Left kidney (tissue), 1 donor: ENCODE measurements at regions not wholly inside any gene's neighbourhood (a gene's known extent, or its start where the extent isn't known, plus 50 kb on each side); places are given as distances from the start of the nearest gene placed in this dataset.

ENCODE experiments used
- DNase-seq: peaks from one replicate; pipeline ENCODE4 v3.0.0-alpha.2; 2013

- no peak for DNase-seq
Observed at GRCh38 chr18:40546875-40547274, 1408.2 kb upstream of the PIK3C3 start.

DNA sequence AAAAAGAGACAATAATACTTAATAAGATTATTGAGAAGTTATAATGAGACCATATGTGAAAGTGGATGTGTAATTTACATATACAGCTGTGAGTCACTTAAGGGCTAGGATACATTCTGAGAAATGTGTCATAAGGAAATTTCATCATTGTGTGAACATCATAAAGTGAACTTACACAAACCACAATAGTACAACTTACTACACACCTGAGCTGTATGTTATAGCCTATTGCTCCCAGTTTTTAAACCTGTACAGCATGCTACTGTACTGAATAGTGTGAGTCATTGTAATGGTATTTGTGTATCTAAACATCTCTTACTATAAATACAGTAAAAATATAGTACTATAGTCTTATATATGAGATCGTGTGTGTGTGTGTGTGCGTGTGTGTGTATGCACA lies 1420.3 kb upstream of the PIK3C3 start:
- DNase-seq = no peak

- no peak for DNase-seq
Observed at GRCh38 chr18:40532046-40532445, 1423.0 kb upstream of the PIK3C3 start.

- no peak for DNase-seq
Observed at GRCh38 chr18:40531051-40531450, 1424.0 kb upstream of the PIK3C3 start.

DNA sequence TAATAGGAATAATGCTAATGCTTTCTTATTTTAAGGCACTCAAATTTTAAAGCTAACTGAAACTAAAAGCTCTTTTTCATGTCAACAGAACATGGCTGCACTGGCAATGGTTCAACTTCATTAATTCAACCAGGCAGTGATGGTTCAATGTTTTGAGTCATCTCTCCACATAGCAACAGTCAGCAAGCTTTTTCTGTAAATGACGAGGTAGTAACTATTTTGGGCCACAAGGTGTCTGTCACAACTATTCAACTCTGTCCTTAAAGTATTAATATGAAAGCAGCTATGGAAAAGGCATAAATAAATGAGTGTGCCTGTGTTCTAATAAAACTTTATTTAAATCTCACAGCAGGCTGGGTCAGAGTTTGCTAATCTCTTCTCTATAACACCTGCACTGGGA lies 1425.6 kb upstream of the PIK3C3 start:
- no peak for DNase-seq

DNA sequence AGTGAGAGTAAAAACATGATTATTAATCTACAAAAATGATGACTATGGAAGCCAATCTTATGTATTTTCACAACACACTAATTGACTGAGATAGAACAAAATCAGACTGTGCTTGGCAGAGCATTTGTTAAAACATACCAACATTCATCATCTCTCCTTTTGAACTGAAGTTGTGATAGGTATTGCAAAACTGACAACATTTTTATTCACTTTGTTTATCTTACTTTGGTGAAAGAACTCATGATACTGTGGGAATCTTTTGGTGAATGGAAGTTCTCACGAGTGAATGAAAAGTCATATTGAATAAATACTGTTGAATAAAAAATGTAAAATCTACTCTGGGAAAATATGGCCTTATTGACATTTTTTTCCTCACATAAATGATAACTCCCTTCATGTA lies 1430.2 kb upstream of the PIK3C3 start:
- DNase-seq = no peak

- no peak for DNase-seq
Observed at GRCh38 chr18:40523287-40523686, 1431.7 kb upstream of the PIK3C3 start.

GRCh38 chr18:40501026-40501425 lies 1454.0 kb upstream of the PIK3C3 start:
- DNase-seq = no peak

DNA sequence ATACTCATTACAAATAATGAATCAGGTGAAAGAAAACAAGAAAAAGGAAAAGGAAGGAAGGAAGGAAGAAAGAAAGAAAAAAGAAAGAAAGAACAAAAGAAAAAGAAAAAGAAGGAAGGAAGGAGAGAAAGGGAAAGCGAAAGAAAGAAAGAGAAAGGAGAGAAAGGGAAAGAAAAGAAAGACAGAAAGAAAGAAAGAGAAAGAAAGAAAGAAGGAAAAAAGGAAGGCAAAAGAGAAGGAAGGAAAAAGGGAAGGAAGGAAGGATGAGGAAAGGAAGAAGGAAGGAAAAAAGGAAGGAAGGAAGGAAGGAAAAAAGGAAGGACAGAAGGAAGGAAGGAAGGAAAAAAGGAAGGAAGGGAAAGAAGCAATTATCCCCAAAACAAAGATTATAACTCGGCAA lies 1460.4 kb upstream of the PIK3C3 start:
- no peak for DNase-seq

- no peak for DNase-seq
Observed at GRCh38 chr18:40493316-40493715, 1461.7 kb upstream of the PIK3C3 start.

DNA sequence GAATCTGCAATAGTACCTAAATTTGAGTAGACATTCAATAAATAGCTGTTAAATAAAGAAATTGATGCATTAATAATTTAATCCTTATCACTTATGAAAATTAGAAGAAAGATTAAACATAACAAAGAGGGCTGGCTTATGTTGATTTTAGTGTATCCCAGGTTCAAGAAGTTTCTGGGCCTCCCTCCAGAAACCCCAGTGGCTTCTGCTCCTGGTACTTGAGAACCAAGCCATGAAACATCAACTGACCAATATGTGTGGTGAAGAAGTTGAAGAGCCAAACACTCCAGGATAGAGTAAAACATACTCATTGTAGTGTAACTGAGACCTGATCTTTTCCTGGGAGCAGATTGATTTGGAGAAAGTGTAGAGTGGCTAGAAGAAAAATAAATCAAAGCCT lies 1465.7 kb upstream of the PIK3C3 start:
- DNase-seq = no peak

DNA sequence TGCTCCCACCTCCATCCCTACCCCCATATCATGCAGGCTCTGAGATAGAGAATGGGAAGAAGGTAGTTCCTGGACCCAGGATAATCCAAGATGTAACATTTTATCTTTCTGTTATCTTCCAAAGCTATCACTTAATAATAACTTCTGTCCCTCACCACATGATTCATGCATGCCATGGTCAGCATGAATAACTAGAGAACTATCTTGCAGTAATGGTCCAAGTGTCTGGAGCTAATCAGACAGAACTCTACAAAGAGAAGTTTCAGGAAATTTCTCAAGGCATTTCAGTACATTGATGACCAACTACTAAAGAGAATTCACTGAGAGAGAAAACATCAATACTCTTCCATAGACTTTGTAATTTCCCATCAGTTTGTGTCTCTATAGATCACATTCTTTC lies 1469.7 kb upstream of the PIK3C3 start:
- no peak for DNase-seq

DNA sequence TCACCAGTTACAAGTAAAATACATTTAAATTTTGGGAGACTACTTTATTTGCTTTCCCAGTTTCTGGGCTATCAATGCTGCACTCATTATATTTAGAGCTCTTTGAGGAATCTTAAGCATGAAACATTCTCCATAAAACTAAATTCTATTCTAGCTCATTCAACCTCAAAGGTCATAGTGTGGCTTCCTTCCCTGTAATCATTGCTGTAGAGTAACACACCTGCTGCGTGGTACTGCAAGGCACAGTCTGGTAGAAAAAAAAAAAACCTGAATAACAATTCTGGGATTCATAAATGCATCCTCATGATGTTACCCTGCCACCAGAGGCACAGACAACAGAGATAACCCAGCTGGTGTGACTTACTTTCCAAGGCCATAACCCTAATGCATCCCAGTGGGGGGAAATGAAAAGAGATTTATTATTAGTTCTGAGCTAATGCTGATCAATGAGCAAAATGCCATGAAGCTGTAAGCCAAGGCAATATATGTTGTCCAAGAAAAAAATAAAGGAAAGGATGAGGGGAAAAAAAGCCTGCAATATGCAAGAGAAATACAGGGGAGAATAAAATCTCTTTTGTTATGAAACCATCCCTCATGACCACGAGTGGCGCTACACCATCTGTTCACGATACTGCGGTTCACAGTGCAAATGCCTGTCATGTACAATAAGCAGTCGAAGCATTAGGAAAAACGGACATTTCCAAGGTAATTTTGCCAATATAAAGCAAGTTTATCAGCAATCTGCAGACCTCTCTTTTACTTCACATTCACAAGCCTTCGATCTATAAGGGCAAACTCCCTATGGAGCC lies 1481.6 kb upstream of the PIK3C3 start:
- no peak for DNase-seq

GRCh38 chr18:40470723-40471122 lies 1484.3 kb upstream of the PIK3C3 start:
- DNase-seq = no peak

DNA sequence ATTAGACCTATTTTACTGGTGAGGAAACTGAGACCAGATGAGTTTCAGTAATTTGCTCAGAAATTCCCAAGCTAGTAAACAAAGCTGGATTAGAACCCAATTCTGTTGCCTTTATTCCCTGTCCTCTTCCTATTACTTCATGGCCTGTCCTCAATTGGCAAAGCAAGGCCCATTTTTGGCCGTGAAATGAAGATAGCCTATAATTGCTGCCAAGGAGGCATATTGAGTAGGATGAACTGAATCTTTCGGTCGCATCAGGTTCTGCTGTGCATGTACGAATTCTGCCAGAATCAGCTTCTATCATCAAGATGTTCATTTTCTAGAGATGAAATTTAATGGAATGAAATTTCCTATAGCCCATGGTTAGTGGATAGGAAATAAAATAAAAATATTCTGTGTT lies 1485.2 kb upstream of the PIK3C3 start:
- no peak for DNase-seq

- DNase-seq = no peak
Observed at GRCh38 chr18:40469316-40469715, 1485.7 kb upstream of the PIK3C3 start.

DNA sequence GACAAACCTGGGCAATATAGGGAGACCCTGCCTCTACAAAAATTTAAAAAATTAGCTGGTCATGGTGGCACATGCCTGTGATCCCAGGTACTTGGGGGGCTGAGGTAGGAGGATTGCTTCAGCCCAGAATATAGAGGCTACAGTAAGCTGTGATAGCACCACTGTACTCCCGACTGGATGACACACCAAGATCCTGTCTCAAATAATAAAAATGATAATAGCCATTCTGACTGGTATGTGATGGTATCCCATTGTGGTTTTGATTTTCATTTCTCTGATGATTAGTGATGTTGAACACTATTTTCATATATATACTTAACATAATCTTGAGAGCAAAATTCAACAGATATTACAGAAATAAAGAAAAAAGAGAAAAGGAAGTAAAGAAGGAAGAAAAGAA lies 1491.0 kb upstream of the PIK3C3 start:
- DNase-seq = no peak

- no peak for DNase-seq
Observed at GRCh38 chr18:40453903-40454302, 1501.1 kb upstream of the PIK3C3 start.

- DNase-seq = no peak
Observed at GRCh38 chr18:40452599-40452998, 1502.4 kb upstream of the PIK3C3 start.

DNA sequence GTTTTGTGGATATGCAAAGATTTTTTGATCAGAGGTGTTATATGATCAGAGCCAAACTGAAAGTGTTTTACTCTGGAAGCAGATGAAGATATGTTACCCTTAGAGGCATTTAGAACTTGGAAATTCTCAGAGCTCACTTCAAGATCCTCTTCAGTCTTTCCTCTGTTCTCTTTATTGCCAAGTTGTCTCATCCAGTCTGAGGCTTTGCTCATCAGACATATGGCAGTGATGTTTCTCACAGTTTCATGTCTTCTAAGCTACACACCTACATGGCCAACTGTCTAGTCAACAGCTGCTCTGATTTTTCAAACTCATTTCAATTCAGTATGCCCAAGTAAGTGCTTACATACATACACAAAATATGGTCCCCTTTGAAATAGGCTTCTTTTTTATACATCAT lies 1504.3 kb upstream of the PIK3C3 start:
- DNase-seq = no peak

- no peak for DNase-seq
Observed at GRCh38 chr18:40447820-40448219, 1507.2 kb upstream of the PIK3C3 start.

DNA sequence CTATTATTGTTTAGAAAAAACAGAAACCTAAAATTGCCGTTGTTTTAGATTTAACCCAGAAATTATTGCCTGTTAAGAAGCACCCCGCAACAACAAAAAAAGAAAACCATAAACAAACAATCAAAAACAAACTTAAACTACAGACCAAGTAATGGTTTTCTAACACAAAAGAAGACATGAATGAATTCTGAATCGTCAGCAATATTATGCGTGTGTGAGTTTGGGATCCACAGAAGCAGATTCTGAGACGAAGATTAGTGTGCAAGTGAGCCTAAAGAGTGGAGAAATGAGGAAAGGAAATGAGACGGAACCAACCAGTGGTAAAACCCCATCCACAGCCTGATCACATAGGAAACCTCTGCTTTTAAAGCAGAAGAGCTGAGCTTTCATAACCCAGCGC lies 1514.9 kb upstream of the PIK3C3 start:
- DNase-seq = no peak

- DNase-seq = no peak
Observed at GRCh38 chr18:40437517-40437916, 1517.5 kb upstream of the PIK3C3 start.
